Suprapubic skin (tissue), 3 donors: ENCODE measurements at regions not wholly inside any gene's neighbourhood (a gene's known extent, or its start where the extent isn't known, plus 50 kb on each side); places are given as distances from the start of the nearest gene placed in this dataset.

Source experiments
- EP300 ChIP-seq: sonication (generic); formaldehyde crosslinking; IDR thresholded peaks from one replicate; pipeline ENCODE4 v1.6.1; 2017; ENCODE audit warnings: antibody characterized with exemption
- POLR2A ChIP-seq, 2 donors: fragments of 450-650 bp; IDR thresholded peaks; one replicate each; pipeline ENCODE4 v1.6.1; 2017; ENCODE audit warnings: antibody characterized with exemption in 2 of 2, mild to moderate bottlenecking in 2 of 2, moderate library complexity in 2 of 2
- TF ChIP-seq, protein P1 (sequence below), 2 donors: fragments of 200-600 bp in 1 of 2; fragments of 450-650 bp in 1 of 2; sonication (generic) in 1 of 2; IDR thresholded peaks; one replicate each; pipeline ENCODE4 v1.5.1; 2016 to 2019; ENCODE audit warnings: antibody characterized with exemption in 2 of 2, mild to moderate bottlenecking in 1 of 2, moderate library complexity in 1 of 2

GRCh38 chr7:126236261-126236660, 1016.5 kb downstream of the GRM8 start:
- TF ChIP-seq, protein P1, sequence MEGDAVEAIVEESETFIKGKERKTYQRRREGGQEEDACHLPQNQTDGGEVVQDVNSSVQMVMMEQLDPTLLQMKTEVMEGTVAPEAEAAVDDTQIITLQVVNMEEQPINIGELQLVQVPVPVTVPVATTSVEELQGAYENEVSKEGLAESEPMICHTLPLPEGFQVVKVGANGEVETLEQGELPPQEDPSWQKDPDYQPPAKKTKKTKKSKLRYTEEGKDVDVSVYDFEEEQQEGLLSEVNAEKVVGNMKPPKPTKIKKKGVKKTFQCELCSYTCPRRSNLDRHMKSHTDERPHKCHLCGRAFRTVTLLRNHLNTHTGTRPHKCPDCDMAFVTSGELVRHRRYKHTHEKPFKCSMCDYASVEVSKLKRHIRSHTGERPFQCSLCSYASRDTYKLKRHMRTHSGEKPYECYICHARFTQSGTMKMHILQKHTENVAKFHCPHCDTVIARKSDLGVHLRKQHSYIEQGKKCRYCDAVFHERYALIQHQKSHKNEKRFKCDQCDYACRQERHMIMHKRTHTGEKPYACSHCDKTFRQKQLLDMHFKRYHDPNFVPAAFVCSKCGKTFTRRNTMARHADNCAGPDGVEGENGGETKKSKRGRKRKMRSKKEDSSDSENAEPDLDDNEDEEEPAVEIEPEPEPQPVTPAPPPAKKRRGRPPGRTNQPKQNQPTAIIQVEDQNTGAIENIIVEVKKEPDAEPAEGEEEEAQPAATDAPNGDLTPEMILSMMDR (IDR thresholded peaks at IDR 0.05): no peak
- TF ChIP-seq EP300 (no peak), POLR2A (IDR thresholded peaks at IDR 0.05) (no peak)
